HG02610 (cell line): ENCODE measurements at regions not wholly inside any gene's neighbourhood (a gene's known extent, or its start where the extent isn't known, plus 50 kb on each side); places are given as distances from the start of the nearest gene placed in this dataset.
"Not testable (repeated sequence)": the region's sequence is repeated elsewhere in the genome, so short reads cannot be mapped to it uniquely, and the experiment has no call there.

Experiments
- ATAC-seq: cut with Tn5 transposase; IDR thresholded peaks from one replicate; pipeline ENCODE4 v1.9.1; 2021; ENCODE audit warnings: mild to moderate bottlenecking, moderate library complexity; ENCODE audit not compliant: unreplicated experiment

DNA sequence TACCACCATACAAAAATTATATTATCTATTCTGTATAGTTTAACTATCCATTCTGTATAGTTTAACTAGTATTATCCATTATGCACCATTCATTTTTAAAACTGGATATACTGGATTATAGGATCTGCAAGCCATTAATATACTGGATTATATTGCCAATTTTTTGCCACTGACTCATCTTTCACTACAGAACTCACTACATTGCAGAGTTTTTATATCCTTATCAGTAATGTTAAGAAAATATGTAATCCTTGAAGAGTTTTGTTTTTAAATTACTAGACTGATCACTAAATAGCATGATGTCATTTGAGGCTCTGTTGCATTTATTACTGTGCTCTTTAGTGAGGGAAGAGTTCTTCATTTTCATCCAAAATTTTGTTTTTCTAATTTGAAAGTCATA is 109.8 kb upstream of the SNX2 start:
- no peak for ATAC-seq

DNA sequence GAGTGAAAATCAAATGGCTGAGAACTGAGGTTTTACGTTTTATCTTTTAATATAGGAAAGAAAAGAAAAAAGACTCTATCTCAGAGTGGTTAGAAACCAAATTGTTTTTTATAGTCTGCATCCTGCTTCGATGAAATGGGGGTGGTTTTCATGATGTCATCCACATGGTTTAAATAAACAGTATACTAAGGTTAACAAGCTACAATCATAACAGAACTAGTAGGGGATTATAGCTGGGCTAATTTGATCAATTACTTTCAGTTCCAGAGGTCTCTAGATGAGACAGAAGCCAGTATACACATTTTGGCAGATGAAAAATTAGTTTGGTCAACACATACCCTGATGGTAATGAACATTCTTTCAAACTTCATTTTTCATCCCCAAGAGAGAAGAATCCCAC is 106.3 kb upstream of the SNX2 start:
- no peak for ATAC-seq

DNA sequence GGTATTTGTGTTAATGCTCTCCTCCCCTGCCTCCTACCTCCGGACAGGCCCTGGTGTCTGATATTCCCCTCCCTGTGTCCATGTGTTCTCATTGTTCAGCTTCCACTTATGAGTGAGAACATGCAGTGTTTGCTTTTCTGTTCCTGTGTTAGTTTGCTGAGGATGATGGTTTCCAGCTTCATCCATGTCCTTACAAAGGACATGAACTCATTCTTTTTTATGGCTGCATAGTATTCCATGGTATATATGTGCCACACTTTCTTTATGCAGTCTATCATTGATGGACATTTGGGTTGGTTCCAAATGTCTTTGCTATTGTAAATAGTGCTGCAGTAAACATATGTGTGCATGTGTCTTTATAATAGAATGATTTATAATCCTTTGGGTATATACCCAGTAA is 105.2 kb upstream of the SNX2 start:
- ATAC-seq: not testable (repeated sequence)

DNA sequence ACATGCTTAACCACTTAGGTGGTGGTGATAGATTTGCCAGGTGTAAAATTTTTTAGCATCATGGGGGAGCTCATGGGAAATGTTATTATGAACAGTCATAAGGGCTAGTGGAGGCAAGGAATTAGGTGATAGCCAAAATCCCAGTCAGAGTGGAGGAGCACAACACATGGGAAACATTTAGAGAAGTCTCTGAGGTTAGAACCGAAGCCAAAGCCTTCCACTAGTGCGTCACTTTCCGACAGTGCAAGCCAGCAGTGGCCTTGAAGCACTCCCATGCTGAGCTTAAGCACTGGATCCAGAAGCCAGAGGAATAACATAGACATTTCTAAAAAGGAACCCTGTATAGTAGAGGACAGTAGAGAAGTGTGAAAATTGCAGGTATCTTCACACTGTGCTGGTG is 101.5 kb upstream of the SNX2 start:
- ATAC-seq: no peak

DNA sequence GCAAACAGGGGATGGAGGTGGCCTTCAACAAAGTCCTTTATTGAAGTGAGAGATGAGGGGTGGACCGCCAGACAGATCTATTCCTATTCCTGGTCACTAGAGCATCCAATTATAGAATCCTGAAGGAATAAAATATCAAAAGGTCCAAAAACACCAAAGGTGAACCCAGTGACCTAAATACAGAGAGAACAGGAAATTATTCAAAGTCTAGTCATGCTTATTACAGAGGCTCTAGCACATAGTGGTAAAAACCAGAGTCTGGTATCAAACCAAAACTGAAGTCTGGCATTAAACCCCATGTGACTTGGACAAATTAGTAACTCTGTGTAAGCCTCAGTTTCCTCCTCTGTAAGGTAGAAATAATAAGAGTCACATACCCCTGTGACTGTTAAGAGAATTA is 100.5 kb upstream of the SNX2 start:
- no peak for ATAC-seq

DNA sequence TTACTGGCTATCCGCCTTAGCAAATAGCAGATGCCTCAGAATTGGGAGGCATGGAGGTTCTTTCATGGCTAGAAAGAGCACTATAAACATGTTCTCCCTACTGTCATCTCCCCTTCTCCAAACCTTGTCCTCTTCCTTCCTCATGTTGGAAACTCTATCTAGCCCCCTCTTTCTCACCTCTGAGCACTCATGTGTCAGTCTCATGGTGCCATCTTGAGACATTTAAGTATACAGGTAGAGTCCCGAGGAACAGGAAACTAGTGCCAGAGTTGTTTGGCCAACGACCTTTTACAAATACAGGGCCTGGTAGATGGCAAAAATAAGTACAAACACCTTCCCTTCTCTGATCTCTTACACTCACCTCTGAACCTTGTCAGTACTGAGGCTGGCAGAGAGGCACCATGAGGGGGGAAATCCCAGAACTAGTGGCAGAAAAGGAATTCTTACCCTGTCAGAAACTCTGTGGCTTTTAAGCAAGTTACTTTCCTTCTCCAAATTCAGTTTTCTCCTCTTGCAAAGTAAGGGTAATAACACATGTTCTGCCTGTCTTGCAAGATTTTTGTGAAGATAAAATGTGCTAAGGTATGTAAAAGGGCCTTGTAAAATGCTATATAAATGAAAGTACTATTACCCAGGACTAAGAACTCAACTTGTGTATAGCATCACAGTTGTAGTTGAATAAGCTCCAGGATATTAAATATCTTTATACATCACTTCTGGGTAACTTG is 94.1 kb upstream of the SNX2 start:
- no peak for ATAC-seq

DNA sequence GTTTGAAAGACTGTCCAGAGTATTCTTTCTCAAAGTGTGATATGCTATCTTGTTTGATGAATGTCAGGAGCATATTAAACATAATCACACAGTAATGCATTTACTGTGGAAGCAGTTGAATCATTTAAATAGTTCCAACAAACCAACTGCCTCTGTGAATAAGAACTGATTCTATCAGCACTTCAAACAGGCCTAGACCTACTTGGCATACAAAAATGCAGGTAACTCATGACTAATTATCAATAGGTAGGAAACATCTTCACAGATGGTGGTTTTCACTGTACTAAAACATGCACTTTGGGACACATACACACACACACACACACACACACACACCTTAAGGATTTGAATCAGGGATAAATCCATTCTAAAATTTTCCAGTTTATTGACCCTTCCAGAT is 91.2 kb upstream of the SNX2 start:
- ATAC-seq: no peak

DNA sequence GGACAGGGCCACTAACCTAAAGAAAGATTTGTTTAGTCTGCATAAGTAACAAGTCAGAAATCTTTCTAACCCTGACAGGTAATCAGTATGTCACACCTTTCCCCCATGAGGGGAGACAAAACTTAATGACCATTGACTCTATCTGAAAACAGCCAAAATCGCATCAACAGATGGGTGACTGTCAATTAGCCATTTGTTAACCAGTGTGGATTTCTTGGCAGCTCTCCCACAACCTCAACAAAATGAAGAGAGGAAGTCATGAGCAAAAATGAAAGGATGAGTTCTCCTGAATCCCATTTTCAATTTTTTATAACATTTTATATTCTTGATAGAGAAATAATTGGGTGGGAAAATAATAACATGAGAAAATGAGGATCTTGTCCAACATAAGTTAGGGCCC is 84.6 kb upstream of the SNX2 start:
- ATAC-seq: no peak

DNA sequence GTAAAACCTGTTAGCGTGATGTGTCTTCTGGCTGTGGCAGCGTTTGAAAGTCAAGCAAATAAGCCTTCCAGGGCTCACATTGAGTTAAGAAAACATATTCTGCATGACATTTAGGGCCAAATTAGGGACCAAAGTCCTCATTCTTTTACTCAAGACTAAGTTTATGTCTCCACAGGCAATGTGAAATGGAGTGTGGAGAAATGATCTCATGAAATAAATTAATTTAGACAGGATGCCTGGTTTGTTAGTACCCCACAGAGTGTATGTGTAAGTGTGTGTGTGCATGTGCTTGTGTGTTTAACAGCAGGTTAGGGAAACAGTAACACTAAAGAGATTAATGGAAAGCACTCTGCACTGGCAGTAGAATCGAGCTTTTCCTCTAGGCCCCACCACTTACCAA is 82.9 kb upstream of the SNX2 start:
- ATAC-seq: no peak

DNA sequence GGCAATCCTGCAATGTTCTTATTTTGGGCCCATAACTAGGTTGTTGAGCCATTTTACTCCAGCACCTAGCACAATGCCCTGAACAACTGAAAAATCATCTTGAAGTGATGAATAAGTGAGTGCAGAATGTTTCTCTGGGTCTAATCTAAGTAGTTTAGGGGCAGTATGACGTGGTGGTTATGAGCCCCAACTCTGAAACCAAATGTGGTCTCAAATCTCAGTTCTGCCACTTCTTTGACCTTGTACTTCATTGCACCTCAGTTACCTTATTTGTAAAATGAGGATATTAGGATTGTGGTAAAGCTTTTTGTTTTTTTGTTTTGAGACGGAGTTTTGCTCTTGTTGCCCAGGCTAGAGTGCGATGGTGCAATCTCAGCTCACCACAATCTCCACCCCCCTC is 80.9 kb upstream of the SNX2 start:
- ATAC-seq: no peak

DNA sequence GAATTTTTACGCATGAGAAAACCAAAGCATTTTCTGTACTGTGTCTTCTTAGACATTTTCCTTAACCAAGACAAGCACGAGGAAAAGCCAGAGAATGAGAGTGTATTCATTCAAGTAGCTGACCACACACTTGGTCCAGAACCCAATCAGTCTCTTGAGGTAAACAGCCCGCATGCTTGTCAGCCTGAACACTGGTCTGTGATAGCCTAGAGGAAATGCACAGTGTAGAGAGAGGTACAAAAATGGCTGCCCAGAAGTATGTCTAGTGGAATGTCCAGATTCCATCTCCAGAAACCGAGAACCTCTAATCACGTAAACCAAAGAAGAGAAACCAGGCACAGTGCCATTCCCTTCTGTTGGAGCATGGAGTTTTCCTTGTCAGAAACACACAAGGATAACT is 80.0 kb upstream of the SNX2 start:
- ATAC-seq: no peak

DNA sequence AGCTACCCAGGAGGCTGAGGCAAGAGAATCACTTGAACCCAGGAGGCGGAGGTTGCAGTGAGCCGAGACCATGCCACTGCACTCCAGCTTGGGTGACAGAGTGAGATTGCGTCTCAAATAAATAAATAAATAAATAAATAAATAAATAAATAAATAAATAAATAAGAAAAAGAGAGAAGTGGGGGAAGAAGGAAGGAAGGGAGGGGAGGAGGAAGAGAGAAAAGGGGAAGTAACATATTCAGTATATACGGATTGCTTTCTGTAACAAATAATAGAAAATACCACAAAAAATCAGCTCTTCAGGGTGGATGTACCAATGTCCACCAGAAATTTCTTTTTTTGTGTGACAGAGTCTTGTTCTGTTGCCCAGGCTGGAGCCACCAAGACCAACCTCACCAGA is 78.1 kb upstream of the SNX2 start:
- ATAC-seq: not testable (repeated sequence)

DNA sequence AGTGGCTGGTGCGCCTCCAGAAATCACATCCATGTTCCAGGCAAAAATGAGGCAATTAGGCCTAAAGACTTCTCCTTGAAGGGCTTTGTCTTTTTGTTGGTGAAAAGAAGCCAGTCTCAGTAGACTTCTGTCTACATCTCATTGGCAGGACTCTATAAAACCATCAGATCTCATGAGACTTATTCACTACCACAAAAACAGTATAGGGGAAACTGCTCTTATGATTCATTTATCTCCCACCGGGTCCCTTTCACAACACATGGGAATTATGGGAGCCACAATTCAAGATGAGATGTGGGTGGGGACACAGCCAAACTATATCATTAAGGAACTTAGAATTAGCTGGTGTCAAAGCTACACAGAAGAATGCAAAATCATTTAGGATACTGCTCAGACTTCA is 77.7 kb upstream of the SNX2 start:
- no peak for ATAC-seq

DNA sequence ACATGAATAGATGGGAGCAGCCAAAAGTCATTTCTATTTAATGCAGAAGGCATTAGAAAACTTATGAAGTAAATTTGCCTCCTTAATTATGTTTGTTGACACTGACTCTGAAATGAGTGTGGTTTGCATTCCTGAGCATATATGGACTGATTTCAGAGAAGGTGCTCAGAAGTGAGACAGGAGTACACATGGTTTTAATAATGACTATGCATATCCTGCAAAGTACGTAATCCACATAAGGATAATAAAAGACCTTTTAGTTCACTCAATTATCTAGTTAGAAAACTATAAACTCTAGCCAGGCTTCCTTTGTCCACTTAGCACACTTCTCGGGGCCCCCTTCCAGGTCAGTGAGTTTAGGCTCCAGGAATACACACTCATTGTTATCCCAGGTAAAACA is 75.7 kb upstream of the SNX2 start:
- ATAC-seq: no peak

DNA sequence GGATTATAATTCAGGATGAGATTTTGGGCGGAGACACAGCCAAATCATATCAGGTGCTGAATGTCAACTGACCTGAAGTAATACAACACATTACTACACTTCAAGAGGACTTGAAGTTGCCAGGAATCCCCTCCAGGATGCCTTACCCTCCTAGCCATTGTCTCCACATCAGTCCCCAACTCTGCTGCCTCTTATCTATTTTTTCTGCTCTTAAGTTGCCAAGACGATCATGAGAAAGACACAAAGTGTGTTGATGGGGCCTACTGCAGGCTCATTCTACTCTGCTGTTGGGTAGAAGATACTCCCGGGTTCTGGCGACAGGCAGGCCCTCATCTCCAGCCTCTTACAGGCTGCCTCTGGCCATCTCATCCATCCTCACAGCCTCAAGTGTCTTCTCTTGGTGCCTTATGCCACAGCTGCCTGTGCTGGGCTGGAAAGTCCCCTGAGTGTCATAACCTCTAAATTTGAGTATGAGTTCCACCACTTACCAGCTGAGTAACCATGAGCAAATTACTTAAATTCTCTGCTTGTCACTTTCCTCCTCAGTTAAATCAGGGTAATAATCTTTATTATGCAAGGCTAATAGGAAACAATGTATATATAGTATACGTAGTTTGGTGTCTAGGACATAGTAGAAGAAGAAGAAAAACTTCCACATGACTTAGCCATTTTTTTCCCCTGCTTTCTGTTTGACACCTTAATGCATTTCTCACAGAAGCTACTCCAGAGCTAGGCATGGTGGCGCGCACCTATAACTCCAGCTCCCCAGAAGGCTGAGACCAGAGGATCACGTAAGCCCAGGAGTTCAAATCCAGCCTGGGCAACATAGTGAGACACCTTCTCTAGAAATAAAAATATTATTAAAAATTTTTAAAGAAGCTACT is 73.0 kb upstream of the SNX2 start:
- ATAC-seq: peak; percentile 99

DNA sequence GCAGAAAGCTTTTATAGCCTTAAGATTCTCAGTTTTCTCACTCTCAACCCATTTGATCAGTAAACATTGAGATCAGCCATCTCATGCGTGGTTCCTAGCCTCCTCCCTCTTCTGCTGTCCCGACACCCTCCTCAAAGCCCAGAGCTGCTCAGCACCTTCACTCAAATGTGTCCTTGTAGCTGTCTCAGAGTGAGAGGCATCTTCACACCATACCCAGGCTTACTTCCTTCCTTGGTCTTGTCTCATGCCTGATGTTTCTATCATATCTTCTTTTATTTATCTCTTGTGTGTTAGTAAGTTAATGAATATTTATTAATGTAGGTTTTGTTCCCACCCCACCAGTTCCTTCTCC is 72.4 kb upstream of the SNX2 start:
- ATAC-seq: peak; percentile 56

DNA sequence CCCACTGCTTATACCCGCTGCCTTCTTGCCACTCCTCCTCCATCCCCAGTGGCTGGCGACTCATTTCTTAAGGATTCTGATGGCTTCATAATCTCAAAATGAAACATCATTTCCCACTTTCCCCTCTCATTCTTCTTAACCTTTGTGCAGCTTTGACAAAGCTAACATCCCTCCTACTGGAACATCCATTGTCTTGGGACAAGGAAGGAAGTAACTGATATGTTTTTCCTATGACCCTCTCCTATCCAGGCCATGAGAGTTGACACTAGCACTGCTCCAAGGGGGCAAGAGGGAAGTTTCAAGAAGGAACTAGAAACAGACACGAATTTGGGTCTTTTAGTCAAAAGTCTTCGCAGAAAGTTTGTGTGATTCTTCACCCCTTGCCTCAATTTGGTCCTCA is 71.7 kb upstream of the SNX2 start:
- ATAC-seq: no peak

DNA sequence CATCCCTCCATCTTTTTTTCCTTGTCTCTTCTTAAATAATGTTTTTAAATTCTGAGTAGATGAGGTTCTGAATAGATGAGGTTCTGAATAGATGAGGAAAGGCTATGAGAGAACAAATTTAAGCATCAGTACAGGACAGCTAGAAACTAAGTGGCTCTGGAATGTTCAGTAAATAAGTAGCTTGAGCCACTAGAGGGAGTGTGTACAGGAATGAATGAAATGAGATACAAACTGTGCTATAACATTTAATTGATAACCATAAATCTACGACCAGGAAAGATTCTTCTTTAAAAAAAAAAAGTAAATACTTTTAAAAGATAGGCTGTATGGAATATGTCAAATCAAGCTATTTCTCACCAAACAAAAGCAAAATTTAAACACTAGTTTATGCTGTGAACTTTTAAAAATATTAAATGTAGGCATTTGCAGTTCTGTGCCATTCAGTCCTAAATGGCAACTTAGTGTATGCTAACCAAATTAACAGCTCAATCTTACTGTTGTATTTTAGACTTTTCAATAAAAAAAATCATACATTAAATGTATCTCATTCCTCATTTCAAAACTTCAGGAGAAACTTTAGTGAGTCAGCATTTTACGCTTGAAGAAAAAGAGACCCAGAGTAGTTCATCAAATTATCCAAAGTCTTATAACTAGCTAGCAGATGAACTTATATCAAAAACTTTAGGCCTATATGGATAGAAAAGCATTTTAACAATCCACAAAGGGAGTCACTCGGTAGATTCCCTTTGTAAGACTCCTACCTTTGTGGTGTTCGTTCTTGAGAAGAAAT is 70.4 kb upstream of the SNX2 start:
- no peak for ATAC-seq

DNA sequence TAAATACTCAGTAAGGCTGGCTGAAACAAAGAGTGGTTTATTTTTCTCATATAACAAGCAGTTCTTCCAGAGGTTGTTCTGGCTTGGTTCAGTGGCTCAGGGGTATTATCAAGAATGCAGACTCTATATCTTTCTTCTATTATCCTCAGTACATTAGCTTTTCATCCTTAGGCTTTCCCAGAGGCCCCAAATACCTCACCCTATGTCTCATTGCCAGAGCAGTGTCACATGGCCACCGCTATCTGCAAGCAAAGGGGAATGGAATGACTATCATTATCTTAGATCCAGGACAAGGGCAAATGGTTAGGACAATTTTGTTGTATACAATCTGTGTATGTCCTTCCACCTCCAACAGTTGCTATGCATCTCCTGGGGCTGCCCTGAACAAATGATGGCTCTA is 69.0 kb upstream of the SNX2 start:
- ATAC-seq: no peak

DNA sequence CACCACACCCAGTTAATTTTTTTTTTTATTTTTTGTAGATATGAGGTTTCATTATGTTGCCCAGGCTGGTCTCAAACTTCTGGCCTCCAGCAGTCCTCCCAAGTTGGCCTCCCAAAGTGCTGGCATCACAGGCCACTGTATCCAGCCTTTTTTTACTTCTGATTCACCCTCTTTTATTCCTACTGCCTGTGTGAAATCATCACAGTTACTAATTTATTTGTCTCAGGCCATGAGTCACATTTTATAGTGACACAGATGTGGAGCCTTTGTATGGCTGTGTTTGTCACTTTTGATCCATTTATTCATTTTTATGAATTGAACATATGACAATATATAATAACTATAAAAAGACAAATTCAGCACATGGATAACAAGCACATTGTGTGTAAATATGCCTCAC is 67.1 kb upstream of the SNX2 start:
- no peak for ATAC-seq

DNA sequence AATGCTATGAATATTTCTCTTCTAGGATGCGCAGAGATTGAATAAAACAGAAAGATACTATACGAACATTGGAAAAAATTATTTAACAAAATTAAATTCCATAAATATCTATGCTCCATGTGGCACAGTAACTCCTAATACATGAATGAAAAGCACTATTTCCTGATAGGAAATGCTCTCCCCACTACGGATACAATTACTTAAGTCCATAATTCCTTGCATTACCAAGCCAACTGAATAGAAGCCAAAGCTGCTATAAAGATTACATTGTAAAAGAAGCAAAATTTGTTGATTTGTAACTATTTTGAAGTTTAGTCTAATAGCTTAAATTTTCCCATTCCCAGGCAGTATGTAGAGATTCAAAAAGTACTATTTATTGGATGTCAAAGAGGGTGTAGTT is 61.8 kb upstream of the SNX2 start:
- no peak for ATAC-seq

DNA sequence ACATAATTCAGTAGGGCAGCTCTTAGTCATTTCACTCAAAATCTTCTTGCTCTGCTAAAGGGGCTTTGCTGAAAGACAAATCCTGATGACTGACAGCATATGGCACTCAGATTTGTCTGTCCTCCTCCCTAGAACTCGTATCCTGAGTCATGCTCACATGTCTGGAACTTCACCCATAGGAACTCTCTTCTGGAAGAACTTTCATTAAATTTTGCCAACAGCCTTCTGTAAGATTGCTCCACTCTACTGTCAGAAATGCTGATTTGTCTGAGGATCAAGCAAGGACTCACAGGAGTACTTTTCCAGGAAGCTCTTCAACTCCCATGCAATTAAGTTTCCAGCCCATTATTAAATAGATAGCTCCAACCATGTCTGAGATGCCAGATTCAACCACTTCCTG is 59.8 kb upstream of the SNX2 start:
- no peak for ATAC-seq
